Panc1 (cell line): ENCODE measurements at regions not wholly inside any gene's neighbourhood (a gene's known extent, or its start where the extent isn't known, plus 50 kb on each side); places are given as distances from the start of the nearest gene placed in this dataset.

ENCODE experiments used
- POLR2AphosphoS5 ChIP-seq: IDR thresholded peaks from 2 replicates; pipeline ENCODE4 v1.6.1; 2012; ENCODE audit warnings: mild to moderate bottlenecking, low read depth, low read length, moderate library complexity
- TF ChIP-seq, protein P1 (sequence below): fragments of 450-650 bp; IDR thresholded peaks from 2 replicates; pipeline ENCODE4 v1.5.1; 2017; ENCODE audit warnings: mild to moderate bottlenecking

GRCh38 chr6:132973514-132973993 is 159.2 kb downstream of the RPS12 start:
- TF ChIP-seq POLR2AphosphoS5, result no peak
- TF ChIP-seq, protein P1, sequence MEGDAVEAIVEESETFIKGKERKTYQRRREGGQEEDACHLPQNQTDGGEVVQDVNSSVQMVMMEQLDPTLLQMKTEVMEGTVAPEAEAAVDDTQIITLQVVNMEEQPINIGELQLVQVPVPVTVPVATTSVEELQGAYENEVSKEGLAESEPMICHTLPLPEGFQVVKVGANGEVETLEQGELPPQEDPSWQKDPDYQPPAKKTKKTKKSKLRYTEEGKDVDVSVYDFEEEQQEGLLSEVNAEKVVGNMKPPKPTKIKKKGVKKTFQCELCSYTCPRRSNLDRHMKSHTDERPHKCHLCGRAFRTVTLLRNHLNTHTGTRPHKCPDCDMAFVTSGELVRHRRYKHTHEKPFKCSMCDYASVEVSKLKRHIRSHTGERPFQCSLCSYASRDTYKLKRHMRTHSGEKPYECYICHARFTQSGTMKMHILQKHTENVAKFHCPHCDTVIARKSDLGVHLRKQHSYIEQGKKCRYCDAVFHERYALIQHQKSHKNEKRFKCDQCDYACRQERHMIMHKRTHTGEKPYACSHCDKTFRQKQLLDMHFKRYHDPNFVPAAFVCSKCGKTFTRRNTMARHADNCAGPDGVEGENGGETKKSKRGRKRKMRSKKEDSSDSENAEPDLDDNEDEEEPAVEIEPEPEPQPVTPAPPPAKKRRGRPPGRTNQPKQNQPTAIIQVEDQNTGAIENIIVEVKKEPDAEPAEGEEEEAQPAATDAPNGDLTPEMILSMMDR, result no peak
